SJSA1 (cell line): ENCODE measurements at regions not wholly inside any gene's neighbourhood (a gene's known extent, or its start where the extent isn't known, plus 50 kb on each side); places are given as distances from the start of the nearest gene placed in this dataset.
"Not testable (repeated sequence)": the region's sequence is repeated elsewhere in the genome, so short reads cannot be mapped to it uniquely, and the experiment has no call there.

Source experiments
- DNase-seq, 2 experiments: peaks; one replicate each; pipeline ENCODE4 v3.0.0-alpha.2; 2015 to 2020; ENCODE audit warnings: low spot score in 2 of 2, low read depth in 1 of 2
- H3K27ac ChIP-seq: fragments of 250-450 bp; sonication (Bioruptor Pico); 2 replicates; pipeline ENCODE4 v1.5.1; 2020; ENCODE audit warnings: mild to moderate bottlenecking, moderate library complexity
- H3K27me3 ChIP-seq: fragments of 250-450 bp; sonication (Bioruptor Pico); replicated peaks from 2 replicates; pipeline ENCODE4 v1.5.1; 2020; ENCODE audit warnings: mild to moderate bottlenecking, moderate library complexity
- H3K36me3 ChIP-seq: fragments of 250-450 bp; sonication (Bioruptor Pico); 2 replicates; pipeline ENCODE4 v1.5.1; 2020; ENCODE audit warnings: mild to moderate bottlenecking
- H3K4me1 ChIP-seq: fragments of 250-450 bp; sonication (Bioruptor Pico); replicated peaks from 2 replicates; pipeline ENCODE4 v1.6.1; 2021; ENCODE audit warnings: mild to moderate bottlenecking
- H3K4me3 ChIP-seq: fragments of 250-450 bp; sonication (Bioruptor Pico); 2 replicates; pipeline ENCODE4 v1.5.1; 2020; ENCODE audit warnings: mild to moderate bottlenecking
- H3K9me3 ChIP-seq: fragments of 250-450 bp; sonication (Bioruptor Pico); replicated peaks from 2 replicates; pipeline ENCODE4 v1.5.1; 2020; ENCODE audit warnings: mild to moderate bottlenecking

DNA sequence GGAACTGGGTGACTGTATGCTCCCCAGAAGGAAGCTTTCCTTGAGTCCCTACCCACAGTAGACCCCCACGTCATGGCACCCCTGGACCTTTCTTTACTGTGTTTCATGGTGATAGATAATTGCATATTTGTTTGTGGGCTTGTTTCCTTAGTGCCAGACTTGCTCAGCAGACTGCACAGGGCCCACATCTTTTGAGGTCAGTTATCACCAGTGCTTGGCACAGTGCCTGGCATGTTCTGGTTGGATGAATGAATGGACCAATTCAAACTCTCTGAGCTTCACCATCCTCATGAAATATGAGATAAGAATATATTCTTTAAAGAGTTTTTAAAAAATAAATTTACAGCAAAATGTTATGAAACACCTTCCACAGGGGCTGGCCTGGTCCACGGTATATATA lies 78.4 kb upstream of the EMX2 start:
- DNase-seq, result no peak

DNA sequence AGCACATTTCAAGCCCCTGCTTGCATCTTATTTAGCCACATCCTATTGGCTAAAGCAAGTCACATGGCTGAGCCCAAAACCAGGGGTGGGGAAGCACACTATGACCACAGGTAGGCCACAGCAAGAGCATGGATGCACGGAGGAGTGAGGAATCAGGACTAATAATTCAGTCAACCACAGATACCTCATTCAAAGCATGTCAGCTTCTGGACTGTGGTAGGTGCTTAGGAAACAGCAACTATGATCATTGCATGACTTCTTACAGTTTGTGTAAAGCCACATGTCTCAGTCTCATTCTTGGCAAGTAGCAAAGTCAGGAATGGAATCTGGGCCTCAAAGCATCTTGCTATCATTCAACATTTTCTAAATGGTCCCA lies 79.0 kb upstream of the EMX2 start:
- no peak overlapping the region for H3K27ac ChIP-seq
- DNase-seq, result no peak
- H3K4me1 ChIP-seq, result peaks cover 22% of the 10 kb centered on the region
- H3K36me3 ChIP-seq, result no peaks in the 10 kb centered on the region; the same call in 1 of the 2 replicates
- H3K27me3 ChIP-seq, result no peaks in the 10 kb centered on the region
- no peaks in the 10 kb centered on the region; the same call in 1 of the 2 replicates for H3K9me3 ChIP-seq
- H3K4me3 ChIP-seq, result no peak overlapping the region

More for the DNA sequence above, 78.4 kb upstream of the EMX2 start:
- H3K4me1 ChIP-seq, result peaks cover 22% of the 10 kb centered on the region
- no peaks in the 10 kb centered on the region for H3K27me3 ChIP-seq
- H3K4me3 ChIP-seq, result no peak overlapping the region
- H3K27ac ChIP-seq, result no peak overlapping the region
- no peaks in the 10 kb centered on the region; the same call in 1 of the 2 replicates for H3K9me3 ChIP-seq
- H3K36me3 ChIP-seq, result no peaks in the 10 kb centered on the region; the same call in 1 of the 2 replicates

DNA sequence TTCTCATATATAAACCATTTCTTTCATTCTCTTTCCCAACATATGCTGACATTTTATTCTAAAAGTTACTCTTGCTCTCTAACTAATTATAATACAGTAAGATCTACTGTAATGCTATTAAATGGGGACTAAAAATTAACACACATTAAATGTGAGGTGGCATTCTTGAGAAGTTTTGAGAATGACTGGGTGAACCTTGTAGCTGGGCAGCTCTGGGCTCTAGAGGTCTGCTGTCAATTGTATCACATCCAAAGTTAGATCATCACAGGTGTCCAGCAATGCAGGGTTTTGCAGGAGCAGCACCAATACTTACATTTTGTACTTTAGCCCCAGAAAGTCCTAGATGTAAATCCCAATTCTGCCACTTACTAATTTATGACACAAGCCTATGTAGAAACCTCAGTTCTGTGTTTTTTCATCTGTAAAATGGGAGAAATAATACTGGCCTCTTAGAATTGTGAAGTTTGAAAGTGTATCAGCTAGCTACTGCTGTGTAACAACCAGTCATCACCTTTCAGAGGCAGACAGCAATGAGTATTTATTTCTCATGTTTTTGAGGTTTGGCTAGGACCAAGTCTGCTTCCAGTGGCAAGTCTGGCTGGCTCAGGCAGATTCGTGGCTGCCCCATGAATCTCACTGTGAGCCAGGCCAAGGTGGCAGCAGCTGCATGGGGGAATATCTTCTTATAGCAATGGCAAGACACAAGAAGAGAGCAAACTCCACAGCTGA lies 79.6 kb upstream of the EMX2 start:
- H3K4me1 ChIP-seq, result peaks cover 22% of the 10 kb centered on the region
- H3K27me3 ChIP-seq, result no peaks in the 10 kb centered on the region
- H3K36me3 ChIP-seq, result no peaks in the 10 kb centered on the region; the same call in 1 of the 2 replicates
- H3K4me3 ChIP-seq, result no peak overlapping the region
- DNase-seq, result no peak
- no peaks in the 10 kb centered on the region; the same call in 1 of the 2 replicates for H3K9me3 ChIP-seq
- 0 out of 2 replicates have a peak overlapping the region, but pooled peaks have one; percentile 62 for H3K27ac ChIP-seq

DNA sequence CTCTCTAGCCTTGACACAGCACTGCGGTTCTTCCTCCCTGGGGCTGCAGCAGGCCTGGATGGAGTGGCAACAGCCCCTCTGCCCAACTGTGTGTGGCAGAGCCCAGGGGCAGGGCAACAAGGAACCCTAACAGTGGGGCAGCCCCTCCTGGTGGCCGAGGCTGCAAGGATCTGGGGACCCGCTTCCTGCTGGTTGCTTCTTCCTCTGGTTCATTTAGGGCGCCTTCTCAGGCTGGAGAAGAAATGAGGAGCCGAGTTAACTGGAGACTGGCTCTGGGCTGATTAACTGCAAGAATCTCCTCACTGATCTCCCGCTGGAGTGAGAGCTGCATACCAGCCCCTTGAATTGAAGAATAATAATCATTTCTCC lies 80.1 kb upstream of the EMX2 start:
- Histone ChIP-seq H3K9me3 (no peaks in the 10 kb centered on the region; the same call in 1 of the 2 replicates), H3K36me3 (no peaks in the 10 kb centered on the region; the same call in 1 of the 2 replicates), H3K27ac (peak overlapping the region; percentile 62), H3K4me1 (peaks cover 22% of the 10 kb centered on the region), H3K27me3 (no peaks in the 10 kb centered on the region), H3K4me3 (no peak overlapping the region)
- DNase-seq, result no peak

DNA sequence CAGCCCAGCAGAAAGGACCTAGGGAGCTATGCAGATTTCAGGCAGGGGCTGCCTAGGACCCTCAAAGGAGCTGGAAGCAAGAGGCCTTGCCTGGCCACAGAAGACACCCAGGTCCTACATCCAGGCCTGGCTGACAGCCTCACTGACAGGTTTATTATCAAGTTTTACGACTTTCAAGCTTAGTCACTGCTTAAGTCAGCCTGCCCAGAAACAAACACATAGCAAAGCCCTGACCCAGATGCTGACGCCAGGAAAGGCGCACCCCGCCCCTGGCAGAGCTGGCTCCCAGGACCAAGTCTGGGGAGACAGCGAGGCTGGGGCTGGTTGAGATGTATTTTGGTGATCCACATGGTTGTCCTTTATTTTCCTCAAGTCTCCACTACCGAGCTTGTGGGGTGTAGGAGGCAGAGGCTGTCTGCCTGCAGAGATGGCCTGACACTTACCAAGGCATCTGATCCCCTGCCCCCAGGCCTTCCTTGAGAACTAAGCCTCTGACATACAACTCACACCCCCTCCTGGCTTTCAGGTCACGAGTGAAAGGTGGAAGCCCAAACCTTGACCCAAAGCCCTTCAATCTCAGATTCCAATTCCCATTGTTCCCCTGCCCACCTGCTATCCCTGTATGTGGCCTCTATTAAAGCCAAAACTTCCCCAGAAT lies 80.7 kb upstream of the EMX2 start:
- H3K27ac ChIP-seq, result peak overlapping the region; percentile 62

DNA sequence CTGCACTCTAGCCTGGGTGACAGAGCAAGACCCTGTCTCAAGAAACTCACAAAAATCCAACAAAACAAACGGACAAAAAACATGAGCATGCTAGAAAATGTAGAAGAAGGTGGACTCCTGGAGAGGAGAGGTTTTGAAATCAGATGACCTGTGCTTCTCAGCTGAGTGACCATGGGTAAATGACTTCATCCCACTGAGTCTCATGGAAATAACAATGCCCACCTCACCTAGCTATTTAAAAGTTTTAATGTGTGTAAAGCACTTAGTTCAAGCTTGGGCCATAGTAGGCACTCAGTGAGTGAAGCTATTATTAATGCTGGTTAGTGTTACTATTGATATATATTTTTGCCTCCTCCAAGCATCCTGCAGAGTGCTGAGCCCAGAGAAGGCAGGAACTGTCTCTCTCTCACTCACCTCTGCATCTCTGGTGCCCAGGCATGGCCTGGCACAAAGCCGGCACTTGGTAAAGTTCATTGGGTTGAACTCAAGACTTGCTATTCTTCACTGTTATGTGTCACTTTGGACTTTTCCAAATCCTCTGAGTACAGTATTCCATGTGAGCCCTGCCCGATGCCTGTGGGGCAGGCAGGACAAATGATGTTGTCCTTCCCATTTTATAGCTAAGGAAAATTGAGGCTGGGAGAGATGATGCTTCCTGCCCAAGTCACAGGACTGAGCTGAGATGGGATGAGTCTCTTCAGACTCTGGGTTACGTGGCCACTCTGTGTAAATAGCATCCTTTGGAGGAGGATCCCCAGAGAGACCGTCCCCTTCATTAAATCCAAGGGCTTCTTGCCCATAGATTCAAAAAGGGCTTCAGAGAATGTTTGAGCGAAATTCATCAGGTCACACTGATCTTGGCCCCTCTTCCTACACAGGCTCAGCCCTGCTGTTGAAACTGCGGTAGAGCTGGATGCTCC lies 81.4 kb upstream of the EMX2 start:
- Histone ChIP-seq H3K4me3 (no peak overlapping the region), H3K4me1 (peaks cover 26% of the 10 kb centered on the region), H3K9me3 (no peaks in the 10 kb centered on the region; the same call in 1 of the 2 replicates), H3K27ac (no peak overlapping the region), H3K27me3 (no peaks in the 10 kb centered on the region), H3K36me3 (no peaks in the 10 kb centered on the region; the same call in 1 of the 2 replicates)
- no peak for DNase-seq

More for the DNA sequence above, 80.7 kb upstream of the EMX2 start:
- no peaks in the 10 kb centered on the region for H3K27me3 ChIP-seq
- no peaks in the 10 kb centered on the region; the same call in 1 of the 2 replicates for H3K36me3 ChIP-seq
- peak; percentile 84 to 86 for DNase-seq
- no peaks in the 10 kb centered on the region; the same call in 1 of the 2 replicates for H3K9me3 ChIP-seq
- H3K4me3 ChIP-seq, result no peak overlapping the region
- peaks cover 22% of the 10 kb centered on the region for H3K4me1 ChIP-seq

DNA sequence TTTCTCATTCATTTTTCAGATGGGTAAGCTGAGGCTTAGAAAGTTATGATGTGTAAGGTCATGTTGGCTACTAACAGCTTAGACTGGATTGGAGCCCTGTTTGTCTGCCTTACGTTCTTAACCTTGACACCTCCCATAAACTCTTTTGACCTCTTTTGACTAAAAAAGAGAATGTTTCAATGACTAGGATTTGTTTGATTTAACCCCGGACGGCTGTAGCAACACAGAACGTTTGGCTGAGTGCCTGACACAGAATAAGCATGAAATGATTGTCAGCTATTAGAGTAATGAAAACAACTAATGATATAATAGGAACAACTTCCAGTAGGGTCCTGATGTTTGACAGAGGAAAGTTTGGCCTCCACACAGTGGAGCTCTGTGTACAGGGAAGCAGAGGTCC lies 83.3 kb upstream of the PDZD8 start:
- no peak for DNase-seq

DNA sequence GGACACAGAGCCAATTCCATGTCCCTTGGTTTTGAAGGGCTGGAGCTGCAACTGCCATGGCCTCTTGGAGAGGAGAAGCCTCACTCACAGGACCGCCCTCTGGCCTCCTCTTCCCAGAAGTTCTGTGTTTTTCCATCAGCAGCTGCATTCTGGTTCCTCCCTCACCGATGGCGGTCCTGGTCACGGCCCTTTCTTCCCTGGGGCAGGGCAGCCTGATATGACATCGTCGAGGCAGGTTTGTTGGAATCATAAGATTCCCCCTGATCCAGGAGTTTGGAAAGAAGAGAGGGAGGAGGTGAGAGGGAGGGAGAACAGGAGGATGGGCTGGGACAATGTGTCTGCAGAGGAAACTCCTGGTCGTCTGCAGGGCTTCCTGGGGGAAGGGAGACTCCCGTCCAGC lies 82.7 kb upstream of the PDZD8 start:
- Histone ChIP-seq H3K36me3 (no peaks in the 10 kb centered on the region; the same call in 1 of the 2 replicates), H3K27ac (no peak overlapping the region), H3K27me3 (no peaks in the 10 kb centered on the region), H3K9me3 (peaks cover 3% of the 10 kb centered on the region; the same call in 1 of the 2 replicates), H3K4me3 (no peak overlapping the region), H3K4me1 (peaks cover 25% of the 10 kb centered on the region)
- no peak for DNase-seq

More for the DNA sequence above, 83.3 kb upstream of the PDZD8 start:
- Histone ChIP-seq H3K9me3 (no peaks in the 10 kb centered on the region; the same call in 1 of the 2 replicates), H3K27me3 (no peaks in the 10 kb centered on the region), H3K27ac (no peak overlapping the region), H3K4me1 (peaks cover 26% of the 10 kb centered on the region), H3K36me3 (no peaks in the 10 kb centered on the region; the same call in 1 of the 2 replicates), H3K4me3 (no peak overlapping the region)

DNA sequence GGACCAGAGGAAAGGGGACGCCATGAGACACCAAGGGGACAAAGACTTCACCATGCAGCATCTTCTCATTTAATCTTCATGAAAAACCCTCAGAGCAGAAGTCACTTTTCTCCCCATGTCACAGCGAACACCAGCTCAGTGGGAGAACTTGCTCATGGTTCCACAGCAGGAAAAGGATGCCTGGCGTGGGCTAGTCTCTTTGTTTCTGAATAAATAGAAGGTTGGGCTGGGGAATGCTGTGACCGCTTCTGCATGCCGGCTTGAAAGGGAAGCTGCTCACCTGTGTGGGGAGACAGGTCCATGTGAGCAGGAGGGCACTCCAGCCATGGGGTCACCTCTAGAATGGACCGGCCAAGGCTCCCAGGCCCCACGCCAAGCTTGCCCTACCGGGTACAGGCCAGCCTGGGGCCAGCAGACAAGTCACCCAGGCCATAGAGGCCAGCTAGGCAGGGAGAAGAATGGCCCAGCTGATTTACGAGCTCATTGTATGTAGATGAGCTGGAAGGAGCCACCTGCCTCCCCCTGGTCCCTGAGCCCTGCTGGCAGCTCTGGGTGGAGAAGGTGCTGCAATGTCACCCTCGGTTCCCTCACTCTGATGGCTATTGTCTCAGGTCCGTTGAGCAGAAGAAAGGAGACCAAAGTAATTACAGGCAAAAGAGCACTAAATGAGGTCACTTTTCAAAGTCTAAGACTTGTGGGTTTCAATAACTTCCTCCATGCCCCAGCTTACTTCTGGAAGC lies 82.0 kb upstream of the PDZD8 start:
- Histone ChIP-seq H3K27ac (no peak overlapping the region), H3K27me3 (no peaks in the 10 kb centered on the region), H3K9me3 (peaks cover 5% of the 10 kb centered on the region; the same call in 1 of the 2 replicates), H3K36me3 (no peaks in the 10 kb centered on the region; the same call in 1 of the 2 replicates), H3K4me1 (peaks cover 18% of the 10 kb centered on the region), H3K4me3 (no peak overlapping the region)
- DNase-seq, result no peak

DNA sequence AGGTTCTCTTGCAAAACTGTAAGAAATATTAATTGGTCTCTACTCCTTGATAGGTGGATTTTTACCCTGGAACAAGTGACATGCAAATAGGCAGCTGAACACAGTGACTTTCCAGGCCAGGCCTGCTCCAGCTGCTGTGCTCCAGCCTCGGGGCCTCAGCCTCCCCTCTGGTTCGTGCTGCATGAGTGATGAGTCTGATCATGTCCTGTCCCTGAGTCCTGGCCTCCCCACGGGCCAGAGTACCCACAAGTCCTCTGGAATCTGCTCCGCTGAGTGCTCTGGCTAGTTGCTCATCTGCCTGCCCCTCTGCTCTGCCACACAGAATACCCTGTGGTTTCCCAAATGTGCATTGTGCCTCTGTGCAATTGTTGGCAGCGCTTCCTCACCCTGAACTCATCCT lies 80.1 kb upstream of the PDZD8 start:
- peaks cover 5% of the 10 kb centered on the region; the same call in 1 of the 2 replicates for H3K9me3 ChIP-seq
- H3K27me3 ChIP-seq, result no peaks in the 10 kb centered on the region
- no peaks in the 10 kb centered on the region for H3K36me3 ChIP-seq
- H3K4me1 ChIP-seq, result peaks cover 4% of the 10 kb centered on the region
- DNase-seq, result no peak
- no peak overlapping the region for H3K4me3 ChIP-seq
- no peak overlapping the region for H3K27ac ChIP-seq

DNA sequence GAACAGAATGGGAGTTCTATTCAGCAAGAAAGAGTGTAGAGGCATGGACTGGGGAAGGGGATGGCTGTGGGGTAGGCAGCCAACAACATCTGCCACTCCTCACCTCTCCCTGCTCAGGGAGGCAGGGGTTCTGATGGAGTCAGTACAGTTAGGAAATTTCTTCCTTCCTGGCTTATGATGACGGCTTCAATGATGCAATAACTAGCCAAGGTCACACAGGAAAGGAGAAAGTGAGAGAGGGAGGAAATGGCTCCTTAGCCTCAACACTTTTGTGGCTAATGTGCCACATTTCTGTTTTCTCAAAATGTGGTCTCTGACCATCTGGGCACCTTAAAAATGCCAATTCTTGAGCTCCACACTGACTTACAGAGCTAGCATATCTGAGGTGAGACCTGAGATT lies 79.3 kb upstream of the PDZD8 start:
- Histone ChIP-seq H3K27me3 (no peaks in the 10 kb centered on the region), H3K36me3 (no peaks in the 10 kb centered on the region), H3K9me3 (peaks cover 5% of the 10 kb centered on the region; the same call in 1 of the 2 replicates), H3K4me1 (peaks cover 4% of the 10 kb centered on the region), H3K27ac (no peak overlapping the region), H3K4me3 (no peak overlapping the region)
- no peak for DNase-seq

DNA sequence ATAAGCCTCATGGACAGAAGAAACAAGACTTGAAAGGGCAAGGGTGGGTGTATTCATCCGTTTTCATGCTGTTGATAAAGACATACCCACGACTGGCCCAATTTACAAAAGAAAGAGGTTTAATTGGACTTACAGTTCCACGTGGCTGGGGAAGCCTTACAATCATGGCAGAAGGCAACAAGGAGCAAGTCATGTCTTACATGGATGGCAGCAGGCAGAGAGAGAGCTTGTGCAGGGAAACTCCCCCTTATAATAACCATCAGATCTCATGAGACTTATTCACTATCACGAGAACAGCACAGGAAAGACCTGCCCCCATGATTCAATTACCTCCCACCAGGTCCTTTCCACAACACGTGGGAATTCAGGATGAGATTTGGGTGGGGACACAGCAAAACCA lies 78.2 kb upstream of the PDZD8 start:
- H3K27me3 ChIP-seq, H3K4me1 ChIP-seq, H3K36me3 ChIP-seq, H3K4me3 ChIP-seq, H3K9me3 ChIP-seq, DNase-seq, H3K27ac ChIP-seq: not testable (repeated sequence)

DNA sequence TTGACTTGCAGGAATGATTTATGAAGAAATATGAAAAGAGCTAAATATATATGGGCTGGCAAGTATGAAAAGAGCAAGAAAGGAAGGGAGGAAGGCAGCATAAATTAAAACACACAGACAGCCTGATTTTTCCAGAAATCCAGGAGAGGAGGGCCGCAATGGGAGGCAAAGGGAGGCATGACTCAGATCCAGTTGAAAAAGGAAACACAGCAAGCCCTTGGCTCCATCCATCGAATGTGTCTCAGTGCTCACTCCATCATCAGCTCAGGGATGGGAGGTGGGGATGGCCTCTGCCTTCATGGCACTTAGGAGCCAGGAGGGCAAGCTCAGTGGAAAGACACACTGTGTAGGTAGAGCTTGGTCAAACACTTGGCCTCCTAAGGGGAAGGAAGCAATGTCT lies 75.7 kb upstream of the PDZD8 start:
- Histone ChIP-seq H3K4me1 (no peaks in the 10 kb centered on the region), H3K27me3 (0 out of 2 replicates have a peak, but pooled peaks cover 2% of the 10 kb centered on the region), H3K4me3 (no peak overlapping the region), H3K9me3 (peaks cover 5% of the 10 kb centered on the region; the same call in 1 of the 2 replicates), H3K27ac (no peak overlapping the region), H3K36me3 (no peaks in the 10 kb centered on the region)
- DNase-seq, result no peak
